ENCODE measurements at regions not wholly inside any gene's neighbourhood (a gene's known extent, or its start where the extent isn't known, plus 50 kb on each side); places are given as distances from the start of the nearest gene placed in this dataset.

DNA sequence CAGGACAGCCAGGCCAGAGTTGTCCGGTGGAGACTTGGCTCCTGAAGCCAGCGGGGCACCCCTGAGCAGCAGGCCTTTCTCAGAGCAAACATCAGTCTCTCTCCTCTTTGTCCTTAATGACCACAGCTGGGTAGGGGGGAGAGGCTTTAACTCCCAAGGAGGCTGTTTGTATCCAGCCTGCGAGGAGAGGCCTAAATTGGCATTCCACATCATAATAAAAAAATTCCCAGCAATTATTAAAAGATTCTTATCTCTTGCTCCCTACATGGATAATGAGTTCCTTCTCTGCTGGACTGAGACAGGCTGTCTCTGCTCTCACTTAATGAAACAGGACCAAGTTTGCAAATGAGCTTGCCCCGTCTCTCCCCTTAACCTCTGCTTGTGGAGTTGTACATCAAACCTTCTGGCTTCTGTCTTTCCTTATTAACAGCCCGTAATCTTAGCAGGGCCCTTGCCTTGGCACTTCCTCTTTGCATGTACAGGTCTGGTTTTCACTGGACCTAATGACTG, 838.2 kb downstream of the MAFB start:
- TF ChIP-seq, protein P1, sequence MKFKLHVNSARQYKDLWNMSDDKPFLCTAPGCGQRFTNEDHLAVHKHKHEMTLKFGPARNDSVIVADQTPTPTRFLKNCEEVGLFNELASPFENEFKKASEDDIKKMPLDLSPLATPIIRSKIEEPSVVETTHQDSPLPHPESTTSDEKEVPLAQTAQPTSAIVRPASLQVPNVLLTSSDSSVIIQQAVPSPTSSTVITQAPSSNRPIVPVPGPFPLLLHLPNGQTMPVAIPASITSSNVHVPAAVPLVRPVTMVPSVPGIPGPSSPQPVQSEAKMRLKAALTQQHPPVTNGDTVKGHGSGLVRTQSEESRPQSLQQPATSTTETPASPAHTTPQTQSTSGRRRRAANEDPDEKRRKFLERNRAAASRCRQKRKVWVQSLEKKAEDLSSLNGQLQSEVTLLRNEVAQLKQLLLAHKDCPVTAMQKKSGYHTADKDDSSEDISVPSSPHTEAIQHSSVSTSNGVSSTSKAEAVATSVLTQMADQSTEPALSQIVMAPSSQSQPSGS (IDR thresholded peaks at IDR 0.05; ENCODE audit: low read length): no peak
- no peak for TF ChIP-seq ZNF274 (IDR thresholded peaks at IDR 0.05; ENCODE audit: borderline replicate concordance, extremely low read depth, low read length)
- no peak for TF ChIP-seq KDM4A (IDR thresholded peaks at IDR 0.05; ENCODE audit: low read depth, low read length, severe bottlenecking)
- no peak for TF ChIP-seq CBX5 (IDR thresholded peaks at IDR 0.05; ENCODE audit: low read depth, low read length)
- no peak for TF ChIP-seq POLR2AphosphoS5 (IDR thresholded peaks at IDR 0.05; ENCODE audit: low read depth, low read length)
- TF ChIP-seq BRCA1 (IDR thresholded peaks at IDR 0.05; ENCODE audit: low read depth, low read length): no peak
- no peak for TF ChIP-seq CEBPB (IDR thresholded peaks at IDR 0.05; ENCODE audit: low read depth, low read length)
- TF ChIP-seq SP2 (IDR thresholded peaks at IDR 0.05; ENCODE audit: low read length): no peak
- no peak for TF ChIP-seq YY1 (IDR thresholded peaks at IDR 0.05; ENCODE audit: low read depth, low read length)
- TF ChIP-seq, protein P2, sequence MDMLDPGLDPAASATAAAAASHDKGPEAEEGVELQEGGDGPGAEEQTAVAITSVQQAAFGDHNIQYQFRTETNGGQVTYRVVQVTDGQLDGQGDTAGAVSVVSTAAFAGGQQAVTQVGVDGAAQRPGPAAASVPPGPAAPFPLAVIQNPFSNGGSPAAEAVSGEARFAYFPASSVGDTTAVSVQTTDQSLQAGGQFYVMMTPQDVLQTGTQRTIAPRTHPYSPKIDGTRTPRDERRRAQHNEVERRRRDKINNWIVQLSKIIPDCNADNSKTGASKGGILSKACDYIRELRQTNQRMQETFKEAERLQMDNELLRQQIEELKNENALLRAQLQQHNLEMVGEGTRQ (IDR thresholded peaks at IDR 0.05; ENCODE audit: low read length): no peak
- TF ChIP-seq SP1 (IDR thresholded peaks at IDR 0.05; ENCODE audit: low read depth, low read length): no peak
